HG03439 (cell line): ENCODE measurements at regions not wholly inside any gene's neighbourhood (a gene's known extent, or its start where the extent isn't known, plus 50 kb on each side); places are given as distances from the start of the nearest gene placed in this dataset.

Experiments
- ATAC-seq: cut with Tn5 transposase; IDR thresholded peaks from one replicate; pipeline ENCODE4 v1.9.1; 2021; ENCODE audit warnings: mild to moderate bottlenecking, moderate library complexity; ENCODE audit not compliant: unreplicated experiment

GRCh38 chr2:21668078-21668710 is 544.4 kb downstream of the TDRD15 start:
- ATAC-seq: no peak

GRCh38 chr2:21676041-21676440 is 552.3 kb downstream of the TDRD15 start:
- ATAC-seq: no peak

- no peak for ATAC-seq
These were observed 552.9 kb downstream of the TDRD15 start for GRCh38 chr2:21676676-21677075.

GRCh38 chr2:21683838-21684237 is 560.1 kb downstream of the TDRD15 start:
- no peak for ATAC-seq

GRCh38 chr2:21687589-21687988 is 563.8 kb downstream of the TDRD15 start:
- ATAC-seq: no peak

- ATAC-seq: no peak
These were observed 566.2 kb downstream of the TDRD15 start for GRCh38 chr2:21690005-21690404.

GRCh38 chr2:21693081-21693480 is 569.3 kb downstream of the TDRD15 start:
- ATAC-seq: no peak

GRCh38 chr2:21694079-21694878 is 570.5 kb downstream of the TDRD15 start:
- no peak for ATAC-seq

GRCh38 chr2:21696900-21697299 is 573.1 kb downstream of the TDRD15 start:
- no peak for ATAC-seq

- no peak for ATAC-seq
These were observed 576.9 kb downstream of the TDRD15 start for GRCh38 chr2:21700644-21701043.

- no peak for ATAC-seq
These were observed 586.3 kb downstream of the TDRD15 start for GRCh38 chr2:21710031-21710430.

- no peak for ATAC-seq
These were observed 586.7 kb downstream of the TDRD15 start for GRCh38 chr2:21710496-21710895.

- no peak for ATAC-seq
These were observed 592.1 kb downstream of the TDRD15 start for GRCh38 chr2:21715887-21716286.

- ATAC-seq: no peak
These were observed 603.3 kb downstream of the TDRD15 start for GRCh38 chr2:21727101-21727500.

- ATAC-seq: no peak
These were observed 604.4 kb downstream of the TDRD15 start for GRCh38 chr2:21728133-21728532.

GRCh38 chr2:21730141-21730540 is 606.4 kb downstream of the TDRD15 start:
- ATAC-seq: no peak

- ATAC-seq: no peak
These were observed 616.7 kb downstream of the TDRD15 start for GRCh38 chr2:21740484-21740883.

GRCh38 chr2:21746499-21746898 is 622.7 kb downstream of the TDRD15 start:
- ATAC-seq: no peak

- no peak for ATAC-seq
These were observed 624.7 kb downstream of the TDRD15 start for GRCh38 chr2:21748501-21748900.

GRCh38 chr2:21754164-21754788 is 630.5 kb downstream of the TDRD15 start:
- ATAC-seq: no peak

GRCh38 chr2:21757805-21758430 is 634.1 kb downstream of the TDRD15 start:
- no peak for ATAC-seq

GRCh38 chr2:21759819-21760218 is 636.1 kb downstream of the TDRD15 start:
- no peak for ATAC-seq
